RWPE2 (cell line): ENCODE measurements at regions not wholly inside any gene's neighbourhood (a gene's known extent, or its start where the extent isn't known, plus 50 kb on each side); places are given as distances from the start of the nearest gene placed in this dataset.
A peak's percentile ranks its signal among the peaks of the same experiment; 100 is the strongest.

Experiments
- ATAC-seq: fragments of 200-7000 bp; cut with Tn5 transposase; 3 replicates; pipeline ENCODE4 v1.9.1; 2021; ENCODE audit warnings: low read depth
- DNase-seq: peaks from one replicate; pipeline ENCODE4 v3.0.0-alpha.2; 2020; ENCODE audit warnings: low spot score
- H3K27ac ChIP-seq: fragments of 450-650 bp; 2 replicates; pipeline ENCODE4 v1.5.1; 2017; ENCODE audit warnings: mild to moderate bottlenecking; ENCODE audit not compliant: poor library complexity, severe bottlenecking
- H3K27me3 ChIP-seq: fragments of 250-450 bp; sonication (Bioruptor Pico); 2 replicates; pipeline ENCODE4 v1.5.1; 2021; ENCODE audit warnings: mild to moderate bottlenecking, moderate library complexity; ENCODE audit not compliant: insufficient read depth, poor library complexity, severe bottlenecking
- H3K36me3 ChIP-seq: fragments of 250-450 bp; sonication (Bioruptor Pico); 2 replicates; pipeline ENCODE4 v1.5.1; 2020; ENCODE audit warnings: low read depth, mild to moderate bottlenecking, moderate library complexity
- H3K4me1 ChIP-seq: fragments of 250-450 bp; sonication (Bioruptor Pico); 2 replicates; pipeline ENCODE4 v1.5.1; 2021; ENCODE audit warnings: mild to moderate bottlenecking, moderate library complexity; ENCODE audit not compliant: insufficient read depth, poor library complexity, severe bottlenecking
- H3K4me3 ChIP-seq: fragments of 250-450 bp; sonication (Bioruptor Pico); 2 replicates; pipeline ENCODE4 v1.5.1; 2021; ENCODE audit warnings: mild to moderate bottlenecking, moderate library complexity; ENCODE audit not compliant: severe bottlenecking
- H3K9me3 ChIP-seq: fragments of 250-450 bp; sonication (Bioruptor Pico); 2 replicates; pipeline ENCODE4 v1.5.1; 2021; ENCODE audit warnings: mild to moderate bottlenecking, moderate library complexity; ENCODE audit not compliant: severe bottlenecking
- CTCF ChIP-seq: fragments of 450-650 bp; IDR thresholded peaks from one replicate; pipeline ENCODE4 v1.5.1; 2017; ENCODE audit warnings: mild to moderate bottlenecking, moderate library complexity; ENCODE audit not compliant: poor library complexity, severe bottlenecking

- DNase-seq: no peak
- Histone ChIP-seq H3K36me3 (no peaks in the 10 kb centered on the region), H3K27me3 (no peaks in the 10 kb centered on the region), H3K9me3 (no peaks in the 10 kb centered on the region), H3K27ac (peak overlapping the region; percentile 52), H3K4me1 (peaks cover 15% of the 10 kb centered on the region), H3K4me3 (no peak overlapping the region)
- no peak for TF ChIP-seq CTCF
- peak; percentile 73 for ATAC-seq
Observed at GRCh38 chrX:85503258-85504158, 124.0 kb upstream of the POF1B start.

- no peaks in the 10 kb centered on the region for H3K9me3 ChIP-seq
- H3K4me1 ChIP-seq: peaks cover 15% of the 10 kb centered on the region
- H3K4me3 ChIP-seq: no peak overlapping the region
- H3K27me3 ChIP-seq: no peaks in the 10 kb centered on the region
- H3K36me3 ChIP-seq: no peaks in the 10 kb centered on the region
- TF ChIP-seq CTCF: no peak
- ATAC-seq (no peak), DNase-seq (no peak)
- no peak overlapping the region for H3K27ac ChIP-seq
Observed at GRCh38 chrX:85501349-85501748, 121.9 kb upstream of the POF1B start.

- TF ChIP-seq CTCF: no peak
- H3K36me3 ChIP-seq: no peaks in the 10 kb centered on the region
Observed at GRCh38 chrX:85499400-85499799, 119.9 kb upstream of the POF1B start.

GRCh38 chrX:85493821-85494220 lies 114.4 kb upstream of the POF1B start:
- no peak for ATAC-seq
- H3K27me3 ChIP-seq: no peaks in the 10 kb centered on the region
- no peaks in the 10 kb centered on the region for H3K4me1 ChIP-seq
- H3K27ac ChIP-seq: no peak overlapping the region
- no peak overlapping the region for H3K4me3 ChIP-seq
- DNase-seq: no peak
- no peaks in the 10 kb centered on the region for H3K36me3 ChIP-seq
- no peak for TF ChIP-seq CTCF
- no peaks in the 10 kb centered on the region for H3K9me3 ChIP-seq

More at GRCh38 chrX:85499400-85499799, 119.9 kb upstream of the POF1B start:
- H3K9me3 ChIP-seq: no peaks in the 10 kb centered on the region
- ATAC-seq (peak; percentile 98), DNase-seq (no peak)
- H3K27ac ChIP-seq: no peak overlapping the region
- H3K4me1 ChIP-seq: peaks cover 15% of the 10 kb centered on the region
- H3K4me3 ChIP-seq: no peak overlapping the region
- no peaks in the 10 kb centered on the region for H3K27me3 ChIP-seq

GRCh38 chrX:85454295-85454694 lies 74.8 kb upstream of the POF1B start:
- Histone ChIP-seq H3K27ac (no peak overlapping the region), H3K9me3 (no peaks in the 10 kb centered on the region), H3K4me1 (no peaks in the 10 kb centered on the region), H3K27me3 (no peaks in the 10 kb centered on the region), H3K4me3 (no peak overlapping the region), H3K36me3 (no peaks in the 10 kb centered on the region)
- ATAC-seq (no peak), DNase-seq (no peak)
- no peak for TF ChIP-seq CTCF
